HL-60/S4 treated with retinoic acid at 250 ng/mL for 4 days and 3 days (cell line): ENCODE measurements at regions not wholly inside any gene's neighbourhood (a gene's known extent, or its start where the extent isn't known, plus 50 kb on each side); places are given as distances from the start of the nearest gene placed in this dataset.
"Not testable (repeated sequence)": the region's sequence is repeated elsewhere in the genome, so short reads cannot be mapped to it uniquely, and the experiment has no call there.

Experiments
- in situ Hi-C: fragments of 300-500 bp; cut with MboI; formaldehyde crosslinking; loops from 2 replicates; pipeline ENCODE4 v1.7.0; 2022; ENCODE audit warnings: low sequenced_read_pairs

DNA sequence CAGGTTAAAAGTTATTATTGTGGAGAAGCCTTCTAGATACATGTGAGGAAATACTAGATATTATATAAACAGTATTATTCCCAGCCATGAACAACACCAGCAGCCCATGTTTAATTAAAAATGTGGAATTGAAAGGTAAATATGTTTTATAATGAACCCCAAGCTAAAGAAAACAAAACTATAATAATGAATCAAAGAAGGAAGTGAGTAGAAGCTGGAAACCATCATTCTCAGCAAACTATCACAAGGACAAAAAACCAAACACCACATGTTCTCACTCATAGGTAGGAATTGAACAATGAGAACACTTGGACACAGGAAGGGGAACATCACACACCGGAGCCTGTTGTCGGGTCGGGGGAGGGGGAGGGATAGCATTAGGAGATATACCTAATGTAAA lies 167.6 kb upstream of the CXXC4 start:
- in situ Hi-C loops = not testable (repeated sequence)

DNA sequence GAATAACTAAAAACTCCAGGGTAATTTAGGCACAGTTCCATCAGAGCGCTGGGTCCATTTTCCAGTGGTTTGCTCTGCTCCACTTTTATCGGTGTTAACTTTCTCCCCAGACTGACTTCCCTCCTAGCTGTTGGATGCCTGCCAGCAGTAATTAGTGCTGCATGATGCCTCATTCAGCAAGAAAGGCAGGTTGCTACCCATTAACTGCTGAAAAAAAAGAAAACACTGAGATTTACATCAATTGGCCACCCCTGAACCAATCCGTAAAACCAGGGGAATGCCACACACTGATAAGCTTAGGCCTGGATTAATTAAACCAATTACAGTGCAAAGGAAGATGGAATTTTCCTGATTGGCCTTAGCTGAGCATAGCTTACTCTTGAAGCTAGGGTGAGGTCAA lies 182.4 kb upstream of the CXXC4 start:
- in situ Hi-C loops = no loop called here

DNA sequence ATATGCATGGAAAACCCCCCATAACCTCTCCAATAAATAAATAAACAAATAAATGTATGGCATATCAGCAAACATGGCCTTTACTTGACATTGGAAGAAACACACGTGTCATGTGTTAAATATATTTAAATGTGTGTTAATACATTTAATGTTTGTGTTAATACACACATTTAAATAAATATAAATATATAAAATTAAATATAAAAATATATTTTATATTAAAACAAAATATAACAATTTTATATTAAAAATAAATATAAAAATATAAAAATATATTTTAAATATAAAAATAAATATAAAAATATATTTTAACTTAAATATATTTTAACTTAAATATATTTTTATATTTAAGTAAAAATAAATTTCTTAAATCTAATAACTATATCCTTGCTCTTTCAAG lies 187.6 kb upstream of the CXXC4 start:
- in situ Hi-C loops = no loop called here

DNA sequence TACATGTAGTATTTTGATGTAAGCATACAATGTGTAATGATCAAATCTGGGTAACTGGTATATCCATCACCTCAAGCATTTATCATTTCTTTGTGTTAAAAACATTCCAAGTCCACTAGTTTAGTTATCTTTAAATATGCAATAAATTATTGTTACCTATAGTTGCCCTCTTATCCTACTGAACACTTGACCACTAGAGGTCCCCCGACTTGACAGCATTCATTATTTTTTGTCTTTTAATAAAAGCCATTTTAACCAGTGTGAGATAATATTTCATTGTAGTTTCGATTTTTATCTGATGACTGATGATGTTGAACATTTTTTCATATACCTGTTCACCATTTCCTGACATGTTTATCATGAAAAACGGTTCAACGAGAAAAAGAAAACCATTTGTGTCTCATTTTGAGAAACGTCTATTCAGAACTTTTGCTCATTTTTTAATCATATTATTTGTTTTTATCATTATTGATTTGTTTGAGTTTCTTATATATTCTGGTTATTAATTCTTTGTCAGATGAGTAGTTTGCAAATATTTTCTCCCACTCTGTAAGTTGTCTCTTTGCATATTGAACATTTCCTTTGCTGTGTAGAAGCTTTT lies 199.0 kb upstream of the CXXC4 start:
- in situ Hi-C loops = no loop called here

DNA sequence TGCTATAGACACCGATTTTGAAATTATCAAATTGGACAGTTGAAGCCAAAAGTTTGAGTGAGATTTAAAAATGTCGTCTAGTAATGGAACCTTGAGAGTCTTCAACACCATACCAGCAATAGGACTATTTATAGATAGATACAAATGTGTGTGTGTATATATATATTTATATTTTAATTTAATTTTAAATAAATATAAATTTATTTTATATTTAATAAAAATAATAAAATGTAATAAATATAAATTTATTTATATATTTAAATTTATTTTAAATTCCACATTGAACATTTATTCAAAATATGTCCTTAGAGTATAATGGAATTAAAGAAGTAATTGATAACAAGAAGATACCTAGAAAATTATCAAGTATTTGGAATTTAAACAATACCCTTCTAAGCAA lies 221.9 kb upstream of the CXXC4 start:
- in situ Hi-C loops = no loop called here

DNA sequence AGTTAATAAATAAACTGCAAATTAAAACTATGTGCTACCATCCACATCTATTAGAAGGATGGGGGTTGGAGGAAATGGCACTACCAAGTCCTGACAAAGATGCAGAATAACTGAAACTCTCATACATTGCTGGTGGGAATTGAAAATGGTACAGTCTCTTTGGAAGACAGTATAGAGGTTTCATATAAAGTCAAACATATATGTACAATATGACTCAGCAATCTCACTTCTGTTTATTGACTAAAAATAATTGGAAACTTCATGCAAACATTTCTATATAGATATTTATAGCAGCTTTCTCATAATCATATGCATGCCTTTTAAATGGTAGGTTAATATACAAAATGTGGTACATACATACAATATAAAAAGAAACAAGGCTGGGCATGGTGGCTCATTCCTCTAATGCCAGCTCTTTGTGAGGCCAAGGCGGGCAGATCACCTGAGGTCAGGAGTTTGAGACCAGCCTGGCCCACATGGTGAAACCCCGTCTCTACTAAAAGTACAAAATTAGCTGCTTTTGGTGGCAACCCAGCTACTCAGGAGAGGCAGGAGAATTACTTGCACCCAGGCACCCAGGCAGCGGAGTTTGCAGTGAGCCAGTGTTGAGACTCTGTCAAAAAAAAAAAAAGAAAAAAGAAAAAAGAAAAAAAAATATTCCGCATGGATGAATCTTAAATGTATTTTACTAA lies 225.0 kb upstream of the CXXC4 start:
- in situ Hi-C loops = no loop called here

DNA sequence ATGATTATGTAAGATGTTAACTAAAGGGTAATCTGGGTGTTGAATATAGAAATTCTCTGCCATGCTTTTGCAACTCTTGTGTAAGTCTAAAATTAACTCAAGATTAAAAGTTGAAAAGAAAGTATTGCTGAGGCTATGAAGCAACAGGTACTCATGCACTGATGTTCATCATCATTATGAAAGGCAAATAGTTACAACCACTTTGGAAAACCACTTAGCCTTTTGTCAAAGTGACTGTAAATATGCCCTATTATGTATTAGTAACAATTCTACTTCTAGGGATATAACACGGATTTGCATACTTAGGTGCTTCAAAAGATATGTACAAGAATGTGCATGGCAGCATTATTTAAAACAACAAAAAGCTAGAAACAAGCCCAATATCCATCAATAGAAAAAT lies 227.8 kb upstream of the CXXC4 start:
- in situ Hi-C loops = no loop called here

DNA sequence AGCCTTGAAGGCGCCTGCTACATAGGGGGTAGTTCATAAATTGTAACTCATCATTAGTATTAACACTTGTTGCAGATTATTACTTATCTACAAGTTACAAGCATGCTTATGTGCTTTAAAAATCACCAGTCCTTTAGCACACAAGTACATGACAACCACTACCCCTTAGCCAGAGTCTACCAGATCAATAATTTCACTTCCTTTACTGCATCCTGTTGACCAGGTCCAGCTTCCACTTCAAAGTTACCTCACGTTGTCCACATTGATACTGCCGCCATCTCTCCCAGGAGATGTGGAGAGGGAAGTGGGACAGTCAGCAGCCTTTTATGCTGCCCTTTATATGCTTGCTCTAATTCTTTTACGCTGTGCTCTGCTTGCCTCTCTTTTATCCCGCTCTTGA lies 231.3 kb upstream of the CXXC4 start:
- in situ Hi-C loops = no loop called here

DNA sequence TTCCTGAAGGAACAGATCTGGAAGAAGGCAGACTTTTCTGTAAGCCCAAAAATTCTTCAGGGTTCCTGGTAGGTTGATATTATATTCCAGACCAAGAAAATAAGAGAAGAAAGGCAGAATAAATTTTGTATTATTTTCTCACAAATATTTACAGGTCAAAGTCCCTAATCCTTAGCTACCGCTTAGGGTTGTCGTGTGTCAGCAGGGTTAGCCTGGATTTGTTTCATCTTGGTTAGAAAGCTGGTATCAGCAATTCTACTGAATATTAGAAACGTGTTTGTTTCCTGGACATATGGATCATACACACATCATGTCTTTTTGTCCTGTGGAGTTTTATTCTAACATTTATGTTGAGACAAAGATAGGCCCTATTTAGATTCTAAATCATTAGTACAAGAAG lies 232.9 kb upstream of the CXXC4 start:
- in situ Hi-C loops = no loop called here

DNA sequence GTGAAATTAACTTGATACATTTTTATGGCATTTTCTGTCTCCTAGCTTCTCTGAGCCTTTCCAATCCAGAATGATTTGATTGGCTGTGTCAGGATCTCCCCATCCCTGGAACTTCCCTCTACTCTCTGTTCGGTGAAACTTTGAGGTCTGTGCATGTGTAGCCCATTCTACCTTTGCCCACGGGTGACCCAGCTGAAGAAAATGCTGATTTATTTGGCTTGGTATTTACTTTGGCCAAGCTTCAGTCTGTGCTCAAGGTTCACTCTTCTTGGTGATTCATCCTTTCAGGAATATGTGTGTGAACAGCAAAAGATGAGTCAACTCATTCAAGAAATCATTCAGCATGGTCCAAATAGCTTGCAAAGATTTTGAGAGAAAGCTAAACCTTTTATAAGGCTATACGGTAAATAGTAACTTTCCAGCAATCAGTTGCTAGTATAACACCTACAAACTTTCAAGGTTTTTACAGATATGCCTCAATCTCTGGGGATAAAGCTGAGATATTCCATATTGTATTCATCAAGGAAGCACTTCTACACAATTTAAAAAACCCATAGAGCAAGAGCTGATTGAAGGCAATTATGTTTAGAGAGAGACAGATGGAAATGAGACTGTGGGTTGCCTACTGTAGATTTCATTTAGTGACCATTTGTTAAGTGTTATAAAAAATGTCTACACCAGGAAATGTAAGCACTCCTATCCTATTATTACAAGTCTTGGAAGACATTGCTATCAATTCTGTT lies 233.9 kb upstream of the CXXC4 start:
- in situ Hi-C loops = no loop called here

DNA sequence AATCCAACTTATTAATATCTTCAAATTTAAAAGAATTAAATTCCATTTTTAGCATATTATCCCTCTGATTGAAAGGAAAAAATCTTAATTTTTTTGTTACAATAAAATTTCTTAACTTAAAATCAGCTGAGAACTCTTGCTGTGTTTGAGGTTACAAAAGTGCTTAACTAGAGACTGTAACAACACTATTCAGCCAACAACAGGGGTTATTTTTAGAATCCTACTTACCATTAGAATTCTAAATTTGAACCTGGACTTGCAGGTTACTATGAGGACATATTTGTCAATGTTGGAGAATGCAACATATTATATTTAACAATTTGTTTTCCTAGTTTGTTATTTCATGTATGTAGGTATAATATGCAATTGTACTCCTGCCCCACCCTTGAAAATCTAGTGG lies 238.1 kb upstream of the CXXC4 start:
- in situ Hi-C loops = no loop called here

DNA sequence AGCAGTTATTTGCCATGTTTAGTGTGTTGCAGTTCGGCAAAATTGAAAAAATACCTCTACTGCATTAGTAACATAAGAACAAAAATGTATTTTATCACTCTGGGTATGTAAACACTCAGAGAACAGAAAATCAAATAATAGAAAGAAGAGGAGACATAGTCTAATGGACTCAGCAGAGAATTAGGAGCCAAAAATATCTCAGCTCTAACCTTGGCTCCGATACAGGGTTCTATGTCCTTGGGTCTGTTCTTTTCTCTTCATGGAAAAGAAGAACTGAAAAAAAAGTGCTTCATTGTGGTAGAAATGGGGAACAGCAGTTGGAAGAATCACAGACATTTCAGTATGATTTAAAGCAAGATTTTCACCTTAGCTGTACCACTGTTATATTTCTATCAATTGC lies 240.5 kb upstream of the CXXC4 start:
- in situ Hi-C loops = no loop called here

DNA sequence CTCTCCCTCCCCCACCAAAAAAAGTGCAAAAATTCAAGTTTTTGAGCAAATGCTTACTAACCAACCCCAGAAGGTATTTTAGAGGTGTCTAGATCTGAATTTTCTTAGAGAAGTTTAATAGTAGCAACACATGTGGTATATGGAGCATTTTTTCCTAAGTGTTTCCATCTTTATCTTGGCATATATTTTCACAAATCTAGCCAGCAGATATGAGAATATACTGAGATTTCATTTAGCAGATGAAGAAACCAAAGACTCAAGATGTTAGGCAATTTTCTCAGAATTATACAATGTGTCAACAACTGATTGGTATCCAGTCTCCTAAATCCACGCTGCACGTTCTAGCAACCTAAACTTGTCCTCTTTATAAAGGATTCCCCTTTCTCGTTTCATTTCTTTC lies 245.5 kb upstream of the CXXC4 start:
- in situ Hi-C loops = no loop called here

DNA sequence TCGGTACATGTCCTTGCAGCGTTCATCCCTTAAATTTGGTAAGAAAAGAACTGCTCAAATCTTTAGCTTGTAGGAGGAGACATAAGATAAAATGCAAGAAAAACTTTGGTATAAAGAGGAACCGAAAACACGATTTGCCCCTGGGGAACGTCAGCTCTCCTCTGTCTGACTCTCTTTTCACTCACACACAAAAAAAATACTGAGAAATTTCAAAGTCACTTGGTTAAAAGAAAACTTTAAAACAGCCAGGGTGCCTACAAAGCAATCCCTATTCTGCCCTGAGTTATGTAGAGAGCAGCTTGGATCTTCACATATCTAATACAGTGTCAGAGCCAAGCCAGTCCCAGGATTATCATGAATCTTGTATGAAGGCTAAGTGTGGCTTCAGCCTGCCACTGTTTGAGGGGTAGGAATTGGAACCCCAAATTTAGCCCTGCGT lies 248.5 kb upstream of the CXXC4 start:
- in situ Hi-C loops = no loop called here

DNA sequence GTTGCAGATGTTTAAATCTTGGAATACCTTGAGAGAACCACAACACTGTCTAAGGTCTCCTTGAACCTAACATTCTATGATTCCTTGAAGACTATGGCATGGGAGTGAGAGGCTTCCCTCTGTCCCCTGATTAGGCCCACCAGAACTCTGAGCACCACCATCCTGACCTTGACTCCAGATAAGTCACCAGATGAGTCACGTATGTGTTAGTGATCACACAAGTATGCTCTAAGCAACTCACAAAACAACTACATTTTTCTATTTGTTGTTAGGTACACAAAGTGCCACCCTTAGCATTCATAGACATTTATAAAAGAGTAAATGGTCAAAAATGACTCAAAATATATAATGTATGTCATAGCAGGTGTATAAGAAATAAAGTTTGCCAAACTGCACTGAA lies 252.9 kb upstream of the CXXC4 start:
- in situ Hi-C loops = no loop called here

DNA sequence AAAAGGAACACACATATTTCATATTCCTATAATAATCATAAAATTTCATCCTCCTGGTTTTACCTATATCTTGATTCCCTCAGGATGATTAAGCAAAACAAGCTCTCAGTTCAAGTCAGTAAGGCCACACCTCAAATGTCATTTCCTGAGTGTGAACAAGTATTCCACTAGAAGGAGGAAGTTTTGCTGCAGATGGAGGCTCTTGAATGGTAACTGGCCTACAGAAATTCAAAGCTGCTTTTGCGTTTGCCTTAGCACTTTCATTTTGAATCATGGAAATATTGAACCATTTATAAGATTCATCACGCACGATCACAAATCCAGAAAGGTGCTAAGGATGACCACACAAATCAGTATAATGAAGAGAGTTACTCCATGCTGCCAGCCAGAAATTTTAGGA lies 254.4 kb upstream of the CXXC4 start:
- in situ Hi-C loops = no loop called here

DNA sequence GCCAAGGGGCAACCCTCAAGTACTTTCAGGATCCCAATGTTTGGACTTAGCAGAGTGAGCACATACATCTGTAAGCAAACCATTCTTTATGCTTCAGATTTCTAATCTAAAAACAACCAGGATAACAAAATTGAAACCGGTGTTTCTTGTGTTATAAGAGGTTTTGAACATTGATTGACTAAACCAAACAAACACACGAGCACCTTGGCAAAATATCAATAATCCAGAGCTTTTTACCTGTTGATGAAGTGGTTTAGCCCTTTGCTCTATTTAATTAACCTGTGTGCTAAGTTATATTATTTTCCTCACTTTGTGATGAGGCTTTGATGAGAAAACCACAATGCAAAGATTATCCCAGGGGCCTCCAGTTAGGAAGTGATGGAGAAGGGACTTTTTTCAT lies 255.3 kb upstream of the CXXC4 start:
- in situ Hi-C loops = no loop called here

DNA sequence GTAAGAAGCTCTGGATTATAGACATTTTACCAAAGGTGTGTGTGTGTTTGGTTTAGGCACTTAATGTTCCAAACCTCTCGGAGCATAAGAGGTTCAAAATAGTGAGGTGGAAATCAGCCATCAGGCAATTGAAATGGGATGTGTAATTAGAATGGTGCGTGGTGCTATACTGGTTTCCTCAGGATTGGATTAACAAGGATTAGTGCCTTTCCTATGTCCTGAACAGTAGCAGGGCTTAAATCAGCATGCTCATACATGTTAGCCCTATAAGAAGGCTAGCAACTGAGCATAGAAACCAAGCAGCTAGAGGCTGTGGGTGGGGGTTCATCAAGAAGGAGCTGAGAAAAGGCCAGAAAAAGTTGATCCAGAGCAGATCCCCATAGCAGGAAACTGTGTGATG lies 256.8 kb upstream of the CXXC4 start:
- in situ Hi-C loops = no loop called here

DNA sequence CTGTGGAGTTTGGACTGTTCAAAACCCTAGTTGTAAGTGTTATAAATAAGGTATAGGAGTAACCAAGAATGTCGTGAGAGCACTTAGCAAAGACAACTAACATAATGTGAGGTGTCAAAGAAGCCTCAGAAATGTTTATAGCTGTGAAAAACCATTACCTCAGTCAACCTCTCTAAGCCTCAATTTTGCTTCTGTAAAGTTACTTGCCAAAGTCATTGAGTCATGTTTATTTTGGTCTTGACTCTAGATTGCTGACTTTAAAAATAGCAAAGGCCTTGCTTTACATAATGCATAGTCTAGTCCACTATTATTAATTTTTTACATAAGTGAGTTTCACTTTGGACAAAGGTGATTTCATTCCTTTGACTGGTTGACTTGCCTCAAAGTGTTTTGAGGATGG lies 257.6 kb upstream of the CXXC4 start:
- in situ Hi-C loops = no loop called here

DNA sequence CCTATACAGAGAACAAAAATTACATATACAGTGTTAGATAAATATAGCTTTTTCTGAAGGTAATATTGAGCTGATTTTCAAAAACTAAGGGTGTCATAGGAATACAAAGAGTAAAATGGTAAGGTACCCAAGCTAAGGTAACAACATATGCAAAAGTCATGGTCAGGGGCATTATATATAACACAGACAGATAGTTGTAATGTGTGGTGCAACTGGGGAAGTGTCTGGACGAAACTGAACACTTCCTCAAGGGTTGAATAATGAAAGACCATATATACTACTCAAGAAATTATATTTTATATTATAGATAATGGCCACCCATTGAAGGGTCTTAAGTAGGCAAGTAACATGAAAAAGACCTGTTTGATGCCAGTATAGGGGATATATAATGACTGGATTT lies 262.1 kb upstream of the CXXC4 start:
- in situ Hi-C loops = no loop called here

DNA sequence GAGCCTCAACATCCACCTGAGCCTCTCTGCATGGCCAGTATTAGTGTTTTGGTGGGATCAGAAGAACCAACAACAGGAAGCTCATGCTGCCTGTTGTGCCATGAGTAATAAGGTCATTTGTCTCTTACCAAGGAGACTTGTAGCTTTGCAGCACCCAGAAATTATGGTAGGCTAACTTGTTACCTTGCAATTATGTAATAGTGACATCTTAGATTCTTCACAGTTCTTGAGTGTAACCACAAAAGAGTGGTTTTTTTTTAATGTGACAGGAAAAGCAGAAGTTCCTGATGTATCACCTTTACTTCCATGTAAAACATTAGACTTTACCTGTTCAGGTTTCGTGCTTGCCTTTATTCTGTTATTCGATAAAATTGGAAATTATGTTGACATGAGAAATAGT lies 263.9 kb upstream of the CXXC4 start:
- in situ Hi-C loops = no loop called here

DNA sequence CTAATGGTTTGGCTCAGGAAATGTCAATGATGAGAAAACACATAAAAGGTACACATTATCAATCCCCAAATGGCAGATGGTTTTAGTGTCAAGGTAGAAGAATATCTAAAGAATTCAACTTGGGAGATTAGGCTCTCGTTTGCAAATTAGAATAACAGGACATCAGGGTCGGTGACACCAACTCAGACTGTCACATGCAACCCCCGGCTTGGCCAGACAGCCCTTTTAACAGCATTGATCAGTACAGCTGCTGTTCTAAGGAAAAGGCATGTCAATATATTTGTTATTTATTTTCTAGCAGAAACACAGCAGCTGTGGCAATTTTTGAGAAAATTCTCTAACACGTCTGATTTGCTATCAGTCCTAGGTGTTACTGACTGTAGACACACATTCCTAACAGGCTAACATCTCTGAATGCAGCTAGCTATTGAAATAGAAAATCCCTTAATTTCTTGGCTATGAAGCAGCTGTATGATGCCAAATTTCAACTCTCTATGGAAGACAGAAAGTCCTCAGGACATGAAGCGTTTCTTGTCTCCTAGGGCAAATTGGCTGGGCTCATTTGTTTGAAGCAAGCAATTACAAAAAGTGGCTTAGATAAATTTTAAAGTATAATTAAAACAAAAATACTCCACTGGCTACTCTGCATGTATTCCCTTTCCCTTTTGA lies 269.0 kb upstream of the CXXC4 start:
- in situ Hi-C loops = no loop called here
